H1 (cell line): ENCODE measurements at regions not wholly inside any gene's neighbourhood (a gene's known extent, or its start where the extent isn't known, plus 50 kb on each side); places are given as distances from the start of the nearest gene placed in this dataset.

Experiments
- CTCF ChIA-PET: fragments of 300-600 bp; sonication (Branson Sonifier 250); formaldehyde crosslinking; loops from one replicate; lab custom pipeline; 2021; ENCODE audit not compliant: partially characterized antibody; lab: Charles Lee
- POLR2A ChIA-PET: fragments of 300-600 bp; sonication (Branson Sonifier 250); formaldehyde crosslinking; loops from one replicate; lab custom pipeline; 2021; ENCODE audit warnings: inconsistent platforms; ENCODE audit not compliant: partially characterized antibody; lab: Charles Lee
- DNase-seq, 2 experiments: peaks; one replicate each; pipeline versions ENCODE4 v3.0.0 to v3.0.0-alpha.2; 2010 to 2022; ENCODE audit warnings: low spot score in 2 of 2, low read depth in 1 of 2, mixed read lengths in 1 of 2
- FAIRE-seq: peaks from 2 replicates; lab custom pipeline; 2011; peaks lifted over from hg19 to GRCh38; lab: Jason Lieb, UNC
- H2AFZ ChIP-seq: 2 replicates; pipeline ENCODE4 v1.8.1; 2012; ENCODE audit warnings: low read length, inconsistent platforms
- H2AK5ac ChIP-seq: 2 replicates; pipeline ENCODE4 v1.6.1; 2013; ENCODE audit warnings: low read depth, low read length
- H2BK120ac ChIP-seq: replicated peaks from 2 replicates; pipeline ENCODE3; 2013; ENCODE audit warnings: low read depth, low read length, inconsistent platforms
- H2BK12ac ChIP-seq: 2 replicates; pipeline ENCODE4 v1.6.1; 2013; ENCODE audit warnings: low read depth, low read length
- H2BK15ac ChIP-seq: 2 replicates; pipeline ENCODE4 v1.6.1; 2013; ENCODE audit warnings: low read length
- H2BK20ac ChIP-seq: 2 replicates; pipeline ENCODE4 v1.6.1; 2013; ENCODE audit warnings: low read length
- H2BK5ac ChIP-seq: 2 replicates; pipeline ENCODE4 v1.6.1; 2013; ENCODE audit warnings: low read depth, low read length
- H3K14ac ChIP-seq: 2 replicates; pipeline ENCODE4 v1.6.1; 2013; ENCODE audit warnings: inconsistent platforms; ENCODE audit not compliant: insufficient read length
- H3K18ac ChIP-seq: 2 replicates; pipeline ENCODE4 v1.6.1; 2013; ENCODE audit warnings: low read length; ENCODE audit errors: extremely low read depth
- H3K23ac ChIP-seq: 2 replicates; pipeline ENCODE4 v1.6.1; 2013; ENCODE audit warnings: inconsistent platforms; ENCODE audit not compliant: insufficient read length
- H3K23me2 ChIP-seq: 2 replicates; pipeline ENCODE4 v1.6.1; 2013; ENCODE audit warnings: low read depth, low read length
- H3K27ac ChIP-seq: 2 replicates; pipeline ENCODE4 v1.6.1; 2011; ENCODE audit warnings: low read depth, low read length, inconsistent platforms
- H3K27me3 ChIP-seq, 4 experiments: replicated peaks in 1 of 4; 1 replicate in 1 of 4; 2 replicates in 3 of 4; pipeline versions ENCODE4 v1.6.1 to v1.8.1; 2011 to 2013; ENCODE audit warnings: low read length in 3 of 4, mild to moderate bottlenecking in 3 of 4, inconsistent platforms in 2 of 4, mixed read lengths in 2 of 4, moderate library complexity in 1 of 4; ENCODE audit not compliant: control insufficient read depth in 3 of 4, insufficient read depth in 3 of 4; ENCODE audit errors: extremely low read depth in 1 of 4
- H3K36me3 ChIP-seq, 4 experiments: 2 replicates each; pipeline versions ENCODE4 v1.6.1 to v1.8.1; 2011 to 2013; ENCODE audit warnings: mild to moderate bottlenecking in 4 of 4, low read length in 3 of 4, moderate library complexity in 2 of 4, control low read depth in 1 of 4, inconsistent platforms in 1 of 4; ENCODE audit not compliant: insufficient read depth in 4 of 4, control insufficient read depth in 2 of 4
- H3K4ac ChIP-seq: replicated peaks from 2 replicates; pipeline ENCODE3; 2013; ENCODE audit warnings: low read length, low read depth, mixed read lengths, inconsistent platforms; ENCODE audit not compliant: insufficient read length
- H3K4me1 ChIP-seq, 4 experiments: replicated peaks in 1 of 4; 1 replicate in 1 of 4; 2 replicates in 3 of 4; pipeline versions ENCODE4 v1.6.1 to v1.8.1; 2011 to 2013; ENCODE audit warnings: low read length in 3 of 4, inconsistent platforms in 2 of 4, mixed read lengths in 1 of 4; ENCODE audit not compliant: insufficient read depth in 4 of 4, control insufficient read depth in 3 of 4
- H3K4me2 ChIP-seq, 2 experiments: 2 replicates each; pipeline versions ENCODE4 v1.6.1 to v1.8.1; 2011 to 2013; ENCODE audit warnings: low read depth in 2 of 2, low read length in 2 of 2, control low read depth in 1 of 2, inconsistent platforms in 1 of 2, mild to moderate bottlenecking in 1 of 2; ENCODE audit not compliant: insufficient read depth in 1 of 2
- H3K4me3 ChIP-seq, 4 experiments: fragments of 200-600, 300-600 bp in 1 of 4; sonication (generic), shearing (Covaris generic), sonication (Bioruptor Twin) in 1 of 4; 2 replicates each; pipeline versions ENCODE4 v1.5.1 to v1.8.1; 2011 to 2016; ENCODE audit warnings: low read length in 4 of 4, low read depth in 3 of 4, control low read depth in 2 of 4, inconsistent platforms in 2 of 4, mild to moderate bottlenecking in 2 of 4, mixed read lengths in 1 of 4, moderate library complexity in 1 of 4; ENCODE audit not compliant: insufficient read depth in 2 of 4; ENCODE audit errors: extremely low read depth in 1 of 4
- H3K56ac ChIP-seq: replicated peaks from 2 replicates; pipeline ENCODE3; 2013; ENCODE audit warnings: low read depth, mild to moderate bottlenecking, mixed read lengths, low read length, inconsistent platforms; ENCODE audit not compliant: insufficient read length
- H3K79me1 ChIP-seq: 2 replicates; pipeline ENCODE4 v1.6.1; 2013; ENCODE audit warnings: low read depth, low read length, control low read depth
- H3K79me2 ChIP-seq, 2 experiments: 2 replicates each; pipeline versions ENCODE4 v1.6.1 to v1.8.1; 2012 to 2013; ENCODE audit warnings: low read length in 2 of 2, mild to moderate bottlenecking in 2 of 2, inconsistent platforms in 1 of 2; ENCODE audit not compliant: insufficient read depth in 2 of 2, control insufficient read depth in 1 of 2
- H3K9ac ChIP-seq, 4 experiments: replicated peaks in 1 of 4; 1 replicate in 1 of 4; 2 replicates in 3 of 4; pipeline versions ENCODE4 v1.6.1 to v1.8.1; 2011 to 2013; ENCODE audit warnings: low read depth in 3 of 4, low read length in 3 of 4, control low read depth in 2 of 4, mild to moderate bottlenecking in 2 of 4, moderate library complexity in 2 of 4, inconsistent platforms in 1 of 4; ENCODE audit errors: extremely low read depth in 1 of 4
- H3K9me3 ChIP-seq, 2 experiments: 2 replicates each; pipeline versions ENCODE4 v1.6.1 to v1.8.1; 2012 to 2013; ENCODE audit warnings: mild to moderate bottlenecking in 2 of 2, moderate library complexity in 2 of 2, control low read depth in 1 of 2, inconsistent platforms in 1 of 2, low read depth in 1 of 2, low read length in 1 of 2, mixed read lengths in 1 of 2; ENCODE audit not compliant: insufficient read depth in 2 of 2
- H4K20me1 ChIP-seq, 2 experiments: replicated peaks in 1 of 2; 2 replicates each; pipeline versions ENCODE3 to v1.8.1; 2011 to 2013; ENCODE audit warnings: inconsistent platforms in 2 of 2, low read length in 2 of 2, mild to moderate bottlenecking in 1 of 2; ENCODE audit not compliant: insufficient read depth in 2 of 2, control insufficient read depth in 1 of 2
- H4K5ac ChIP-seq: 2 replicates; pipeline ENCODE4 v1.6.1; 2013; ENCODE audit warnings: low read length, low read depth, mixed read lengths, inconsistent platforms; ENCODE audit not compliant: insufficient read length
- H4K8ac ChIP-seq: 2 replicates; pipeline ENCODE4 v1.8.0; 2013; ENCODE audit warnings: mild to moderate bottlenecking, moderate library complexity, low read length, inconsistent platforms; ENCODE audit not compliant: insufficient read depth; ENCODE audit errors: extremely low read depth
- H4K91ac ChIP-seq: replicated peaks from 2 replicates; pipeline ENCODE3; 2013; ENCODE audit warnings: low read length, mixed read lengths, inconsistent platforms; ENCODE audit not compliant: insufficient read length
- CBX5 ChIP-seq: fragments of 300-800, 300-1000 bp; sonication (generic); IDR thresholded peaks from 2 replicates; pipeline ENCODE4 v1.7.1; 2016; ENCODE audit warnings: antibody characterized with exemption, low read length, low read depth
- EGR1 ChIP-seq: IDR thresholded peaks from 2 replicates; pipeline ENCODE4 v1.6.1; 2011; ENCODE audit warnings: low read depth, low read length, borderline replicate concordance
- HDAC2 ChIP-seq, 2 experiments: fragments of 300-600 bp in 1 of 2; sonication (generic) in 1 of 2; IDR thresholded peaks; 2 replicates each; pipeline ENCODE4 v1.6.1; 2011 to 2012; ENCODE audit warnings: low read depth in 2 of 2, low read length in 2 of 2, mild to moderate bottlenecking in 2 of 2, moderate library complexity in 2 of 2, borderline replicate concordance in 1 of 2, inconsistent platforms in 1 of 2
- HDAC6 ChIP-seq: IDR thresholded peaks from one replicate; pipeline ENCODE4 v1.7.1; 2012; ENCODE audit warnings: low read depth, mild to moderate bottlenecking, inconsistent platforms, low read length, moderate library complexity
- RXRA ChIP-seq: IDR thresholded peaks from 2 replicates; pipeline ENCODE4 v1.6.1; 2011; ENCODE audit warnings: low read depth, mild to moderate bottlenecking, low read length, moderate library complexity; ENCODE audit not compliant: insufficient read depth
- ZNF274 ChIP-seq: IDR thresholded peaks from 2 replicates; pipeline ENCODE4 v1.7.0; 2012; ENCODE audit warnings: low read length, borderline replicate concordance; ENCODE audit errors: extremely low read depth
- WGBS, 2 experiments: shearing (Covaris generic) in 1 of 2; methylation state at CpG; one replicate each; pipeline versions ENCODE4 v1.1.6 to v1.1.7; 2013 to 2015; ENCODE audit warnings: low lambda C conversion rate in 2 of 2, mixed read lengths in 2 of 2, inconsistent platforms in 1 of 2, low coverage in 1 of 2, missing lambda C conversion rate in 1 of 2; ENCODE audit not compliant: insufficient replicate concordance in 2 of 2, insufficient coverage in 1 of 2, insufficient read length in 1 of 2; ENCODE audit errors: extremely low coverage in 1 of 2, missing lambda C conversion rate in 1 of 2; 5-methylcytosine and 5-hydroxymethylcytosine counted together
- TF ChIP-seq, protein P1 (sequence below): IDR thresholded peaks from 2 replicates; pipeline ENCODE4 v1.6.1; 2011; ENCODE audit warnings: low read depth, mild to moderate bottlenecking, low read length; ENCODE audit not compliant: insufficient read depth

DNA sequence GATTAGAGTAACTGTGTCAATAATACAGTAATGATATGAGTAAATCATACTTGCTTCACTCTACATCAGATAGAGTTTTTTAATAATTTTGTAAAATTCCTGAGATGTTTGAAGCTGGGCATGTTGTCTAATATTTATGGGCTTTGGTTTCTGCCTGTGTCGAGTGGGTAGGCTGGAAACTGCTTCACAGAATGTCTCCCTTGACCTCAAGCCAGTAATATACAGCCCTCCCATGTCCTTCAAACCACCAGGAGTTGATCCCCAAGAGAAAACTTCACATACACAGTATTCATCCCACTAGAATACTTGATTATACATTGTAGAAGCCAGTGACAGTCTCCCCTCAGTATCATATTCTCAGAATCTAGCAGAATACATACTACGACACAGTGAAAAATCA is 284.8 kb upstream of the TENM3 start:
- no peak overlapping the region for H3K27ac ChIP-seq
- H3K4me1 ChIP-seq: peaks cover 0 to 8% (median 0%) of the 10 kb centered on the region in 4 experiments; a peak in 3 of 7 replicates
- H2AFZ ChIP-seq: no peak overlapping the region
- TF ChIP-seq, protein P1, sequence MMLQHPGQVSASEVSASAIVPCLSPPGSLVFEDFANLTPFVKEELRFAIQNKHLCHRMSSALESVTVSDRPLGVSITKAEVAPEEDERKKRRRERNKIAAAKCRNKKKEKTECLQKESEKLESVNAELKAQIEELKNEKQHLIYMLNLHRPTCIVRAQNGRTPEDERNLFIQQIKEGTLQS: no peak
- no peak for TF ChIP-seq CBX5
- no peak for TF ChIP-seq EGR1
- no peak for TF ChIP-seq HDAC6
- no peak for TF ChIP-seq HDAC2 (IDR thresholded peaks at IDR 0.05; ENCODE audit: borderline replicate concordance in 1 of 2, low read depth in 2 of 2, low read length in 2 of 2)
- TF ChIP-seq RXRA: no peak
- no peak for TF ChIP-seq ZNF274
- no peak overlapping the region for H3K4ac ChIP-seq
- WGBS, 2 experiments: 98% methylated on average over 2 of the region's 2 CpGs; no CpG with 5 or more reads in 1 of the 2 experiments
- POLR2A ChIA-PET: no interaction called here
- H3K27me3 ChIP-seq: peaks cover 0 to 1% (median 0%) of the 10 kb centered on the region in 4 experiments; a peak in 1 of 7 replicates
- no peak overlapping the region for H2BK20ac ChIP-seq
- H3K4me2 ChIP-seq: no peak overlapping the region
- no peak overlapping the region for H3K18ac ChIP-seq
- H2BK120ac ChIP-seq: no peak overlapping the region
- CTCF ChIA-PET: interaction anchor here (0.6 kb wide), 1 partner anchor 250 kb away, joined by 3 read pairs; no protein-coding TSS in a partner anchor
- no peak overlapping the region for H3K56ac ChIP-seq
- H3K4me3 ChIP-seq: no peak overlapping the region
- H2AK5ac ChIP-seq: no peak overlapping the region
- H4K8ac ChIP-seq: no peak overlapping the region
- H4K20me1 ChIP-seq: no peaks in the 10 kb centered on the region
- H2BK12ac ChIP-seq: no peak overlapping the region
- H3K9me3 ChIP-seq: no peaks in the 10 kb centered on the region
- H3K79me2 ChIP-seq: no peaks in the 10 kb centered on the region
- no peak overlapping the region for H3K23ac ChIP-seq
- no peaks in the 10 kb centered on the region for H3K79me1 ChIP-seq
- no peak overlapping the region for H2BK5ac ChIP-seq
- no peak for DNase-seq
- H3K9ac ChIP-seq: no peak overlapping the region
- H2BK15ac ChIP-seq: no peak overlapping the region
- no peak overlapping the region for H4K5ac ChIP-seq
- no peak overlapping the region for H3K14ac ChIP-seq
- no peaks in the 10 kb centered on the region; a peak in 1 of 8 replicates for H3K36me3 ChIP-seq
- no peak for FAIRE-seq
- H3K23me2 ChIP-seq: no peaks in the 10 kb centered on the region
- H4K91ac ChIP-seq: no peak overlapping the region
